ENCODE measurements at regions not wholly inside any gene's neighbourhood (a gene's known extent, or its start where the extent isn't known, plus 50 kb on each side); places are given as distances from the start of the nearest gene placed in this dataset.

DNA sequence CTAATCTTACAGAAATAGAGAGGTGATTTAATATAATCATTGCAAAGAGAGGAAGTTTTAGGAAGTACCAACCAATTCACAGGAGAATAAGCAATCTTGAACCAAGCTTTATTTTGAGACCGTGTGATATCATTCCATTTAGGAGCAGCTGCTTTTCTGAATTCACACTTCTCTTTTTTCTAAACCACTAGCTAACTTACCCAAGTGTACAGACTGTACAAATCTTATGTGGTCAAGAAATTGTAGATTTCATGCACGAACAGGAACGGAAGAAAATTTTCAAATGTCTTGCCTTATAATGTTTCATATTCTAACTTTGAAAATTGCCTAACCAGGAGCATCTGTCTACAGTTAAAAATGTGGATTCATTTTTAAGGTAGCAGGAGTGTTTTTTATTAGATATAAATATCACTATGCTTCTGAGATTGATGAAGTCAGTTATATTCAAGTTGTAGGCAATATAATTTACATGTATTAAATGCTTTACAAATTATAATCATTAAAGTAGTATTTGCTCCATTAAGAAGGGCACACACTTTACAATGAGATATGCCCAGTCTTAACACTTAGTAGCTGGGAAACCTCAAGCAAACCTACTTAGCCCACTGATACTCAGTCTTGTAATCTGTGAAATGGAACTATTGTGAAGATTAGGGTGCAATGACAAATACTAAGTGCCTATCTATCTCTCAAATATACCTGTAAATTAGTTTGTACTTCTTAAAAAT lies 86.7 kb upstream of the FOXN2 start:
- Histone ChIP-seq H3K79me2 (ENCODE audit: insufficient read depth, low read length) (no peaks in the 10 kb centered on the region), H4K20me1 (ENCODE audit: insufficient read depth) (no peaks in the 10 kb centered on the region), H3K4me3 (replicated peaks in 1 of 2; ENCODE audit: low read depth in 1 of 2, low read length in 2 of 2) (no peak overlapping the region), H3K4me2 (ENCODE audit: low read length) (no peak overlapping the region), H3K9me3 (ENCODE audit: control insufficient read depth in 1 of 2, insufficient read depth in 1 of 2, low read depth in 1 of 2, low read length in 2 of 2) (no peaks in the 10 kb centered on the region), H3K4me1 (ENCODE audit: control insufficient read depth in 1 of 2, insufficient read depth in 2 of 2, low read length in 2 of 2) (no peaks in the 10 kb centered on the region), H3K36me3 (ENCODE audit: control insufficient read depth in 1 of 2, insufficient read depth in 2 of 2, low read length in 2 of 2) (no peaks in the 10 kb centered on the region), H3K9ac (ENCODE audit: low read length) (no peak overlapping the region), H3K27ac (ENCODE audit: low read depth, low read length) (no peak overlapping the region), H2AFZ (ENCODE audit: low read depth, low read length, poor library complexity, severe bottlenecking) (no peak overlapping the region), H3K27me3 (ENCODE audit: insufficient read depth, low read length) (no peaks in the 10 kb centered on the region), H3K9me2 (ENCODE audit: insufficient read depth) (no peaks in the 10 kb centered on the region)
- intact Hi-C loops (cut with micrococcal nuclease): no loop called here
- ATAC-seq (no peak), DNase-seq (ENCODE audit: low read depth, low spot score) (no peak)
- BruUV-seq (replicated peaks): no TSS peak
- ChIA-PET POLR2A (no interaction called here), RAD21 (ENCODE audit: low non-redundant PET in 1 of 2, low total read pairs in 2 of 2, uncharacterized antibody in 2 of 2, unreplicated experiment in 2 of 2) (no interaction called here), CTCF (no interaction called here)
- TF ChIP-seq, protein P1, sequence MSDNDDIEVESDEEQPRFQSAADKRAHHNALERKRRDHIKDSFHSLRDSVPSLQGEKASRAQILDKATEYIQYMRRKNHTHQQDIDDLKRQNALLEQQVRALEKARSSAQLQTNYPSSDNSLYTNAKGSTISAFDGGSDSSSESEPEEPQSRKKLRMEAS (IDR thresholded peaks at IDR 0.05): no peak
- TF ChIP-seq EZH2phosphoT487 (IDR thresholded peaks at IDR 0.05; ENCODE audit: borderline replicate concordance) (no peak), EGR1 (IDR thresholded peaks at IDR 0.05; ENCODE audit: low read depth) (no peak), ELF1 (IDR thresholded peaks at IDR 0.05; ENCODE audit: borderline replicate concordance, low read depth) (no peak), ZBTB33 (IDR thresholded peaks at IDR 0.05; ENCODE audit: extremely low read depth, insufficient replicate concordance, low read length) (no peak), YY1 (IDR thresholded peaks at IDR 0.05; ENCODE audit: extremely low read depth, insufficient replicate concordance, low read depth, low read length) (no peak), POLR2AphosphoS5 (IDR thresholded peaks at IDR 0.05; ENCODE audit: low read depth, low read length) (no peak), FOSL1 (IDR thresholded peaks at IDR 0.05; ENCODE audit: low read depth) (no peak), TCF7L2 (IDR thresholded peaks at IDR 0.05; ENCODE audit: borderline replicate concordance, extremely low read depth, insufficient read depth, insufficient read length) (no peak), RAD21 (IDR thresholded peaks at IDR 0.05; ENCODE audit: low read depth) (no peak), CBX3 (IDR thresholded peaks at IDR 0.05; ENCODE audit: low read depth) (no peak), JUND (IDR thresholded peaks at IDR 0.05) (no peak), ZNF274 (IDR thresholded peaks at IDR 0.05; ENCODE audit: low read depth, low read length) (no peak), ZFX (IDR thresholded peaks at IDR 0.05) (no peak)
- TF ChIP-seq, protein P2, sequence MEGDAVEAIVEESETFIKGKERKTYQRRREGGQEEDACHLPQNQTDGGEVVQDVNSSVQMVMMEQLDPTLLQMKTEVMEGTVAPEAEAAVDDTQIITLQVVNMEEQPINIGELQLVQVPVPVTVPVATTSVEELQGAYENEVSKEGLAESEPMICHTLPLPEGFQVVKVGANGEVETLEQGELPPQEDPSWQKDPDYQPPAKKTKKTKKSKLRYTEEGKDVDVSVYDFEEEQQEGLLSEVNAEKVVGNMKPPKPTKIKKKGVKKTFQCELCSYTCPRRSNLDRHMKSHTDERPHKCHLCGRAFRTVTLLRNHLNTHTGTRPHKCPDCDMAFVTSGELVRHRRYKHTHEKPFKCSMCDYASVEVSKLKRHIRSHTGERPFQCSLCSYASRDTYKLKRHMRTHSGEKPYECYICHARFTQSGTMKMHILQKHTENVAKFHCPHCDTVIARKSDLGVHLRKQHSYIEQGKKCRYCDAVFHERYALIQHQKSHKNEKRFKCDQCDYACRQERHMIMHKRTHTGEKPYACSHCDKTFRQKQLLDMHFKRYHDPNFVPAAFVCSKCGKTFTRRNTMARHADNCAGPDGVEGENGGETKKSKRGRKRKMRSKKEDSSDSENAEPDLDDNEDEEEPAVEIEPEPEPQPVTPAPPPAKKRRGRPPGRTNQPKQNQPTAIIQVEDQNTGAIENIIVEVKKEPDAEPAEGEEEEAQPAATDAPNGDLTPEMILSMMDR (IDR thresholded peaks at IDR 0.05 in 2 of 3, conservative IDR thresholded peaks at IDR 0.05 in 1 of 3; ENCODE audit: borderline replicate concordance in 1 of 3, insufficient read depth in 1 of 3, low read depth in 2 of 3, low read length in 2 of 3): no peak
- TF ChIP-seq, protein P3, sequence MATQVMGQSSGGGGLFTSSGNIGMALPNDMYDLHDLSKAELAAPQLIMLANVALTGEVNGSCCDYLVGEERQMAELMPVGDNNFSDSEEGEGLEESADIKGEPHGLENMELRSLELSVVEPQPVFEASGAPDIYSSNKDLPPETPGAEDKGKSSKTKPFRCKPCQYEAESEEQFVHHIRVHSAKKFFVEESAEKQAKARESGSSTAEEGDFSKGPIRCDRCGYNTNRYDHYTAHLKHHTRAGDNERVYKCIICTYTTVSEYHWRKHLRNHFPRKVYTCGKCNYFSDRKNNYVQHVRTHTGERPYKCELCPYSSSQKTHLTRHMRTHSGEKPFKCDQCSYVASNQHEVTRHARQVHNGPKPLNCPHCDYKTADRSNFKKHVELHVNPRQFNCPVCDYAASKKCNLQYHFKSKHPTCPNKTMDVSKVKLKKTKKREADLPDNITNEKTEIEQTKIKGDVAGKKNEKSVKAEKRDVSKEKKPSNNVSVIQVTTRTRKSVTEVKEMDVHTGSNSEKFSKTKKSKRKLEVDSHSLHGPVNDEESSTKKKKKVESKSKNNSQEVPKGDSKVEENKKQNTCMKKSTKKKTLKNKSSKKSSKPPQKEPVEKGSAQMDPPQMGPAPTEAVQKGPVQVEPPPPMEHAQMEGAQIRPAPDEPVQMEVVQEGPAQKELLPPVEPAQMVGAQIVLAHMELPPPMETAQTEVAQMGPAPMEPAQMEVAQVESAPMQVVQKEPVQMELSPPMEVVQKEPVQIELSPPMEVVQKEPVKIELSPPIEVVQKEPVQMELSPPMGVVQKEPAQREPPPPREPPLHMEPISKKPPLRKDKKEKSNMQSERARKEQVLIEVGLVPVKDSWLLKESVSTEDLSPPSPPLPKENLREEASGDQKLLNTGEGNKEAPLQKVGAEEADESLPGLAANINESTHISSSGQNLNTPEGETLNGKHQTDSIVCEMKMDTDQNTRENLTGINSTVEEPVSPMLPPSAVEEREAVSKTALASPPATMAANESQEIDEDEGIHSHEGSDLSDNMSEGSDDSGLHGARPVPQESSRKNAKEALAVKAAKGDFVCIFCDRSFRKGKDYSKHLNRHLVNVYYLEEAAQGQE (IDR thresholded peaks at IDR 0.05; ENCODE audit: low read depth): no peak
- TF ChIP-seq, protein P4, sequence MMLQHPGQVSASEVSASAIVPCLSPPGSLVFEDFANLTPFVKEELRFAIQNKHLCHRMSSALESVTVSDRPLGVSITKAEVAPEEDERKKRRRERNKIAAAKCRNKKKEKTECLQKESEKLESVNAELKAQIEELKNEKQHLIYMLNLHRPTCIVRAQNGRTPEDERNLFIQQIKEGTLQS (IDR thresholded peaks at IDR 0.05): no peak
